OCI-LY3 (cell line): ENCODE measurements at regions not wholly inside any gene's neighbourhood (a gene's known extent, or its start where the extent isn't known, plus 50 kb on each side); places are given as distances from the start of the nearest gene placed in this dataset.

Experiments used
- H2AFZ ChIP-seq: fragments of 200-600, 300-600 bp; shearing (Covaris generic); 2 replicates; pipeline ENCODE4 v1.6.0; 2014; ENCODE audit warnings: antibody characterized with exemption, low read depth, low read length
- H3K27ac ChIP-seq: fragments of 200-600, 300-600 bp; sonication (generic); 2 replicates; pipeline ENCODE4 v1.5.1; 2014; ENCODE audit warnings: mild to moderate bottlenecking, low read length, moderate library complexity, mixed read lengths
- H3K27me3 ChIP-seq: fragments of 200-600, 300-600 bp; sonication (generic); 2 replicates; pipeline ENCODE4 v1.6.1; 2014; ENCODE audit warnings: low read depth, low read length, mixed read lengths
- H3K36me3 ChIP-seq: fragments of 200-600, 300-600 bp; sonication (generic); replicated peaks from 2 replicates; pipeline ENCODE3; 2014; ENCODE audit warnings: low read depth, low read length, mixed read lengths
- H3K4me1 ChIP-seq: fragments of 300-600, 200-600 bp; sonication (generic); 2 replicates; pipeline ENCODE4 v1.6.1; 2014; ENCODE audit warnings: low read length, mixed read lengths
- H3K4me2 ChIP-seq: fragments of 200-600, 300-600 bp; sonication (generic); 2 replicates; pipeline ENCODE4 v1.6.1; 2014; ENCODE audit warnings: low read length, mixed read lengths
- H3K4me3 ChIP-seq: fragments of 300-600, 200-600 bp; sonication (generic); 2 replicates; pipeline ENCODE4 v1.5.1; 2014; ENCODE audit warnings: antibody characterized with exemption, mild to moderate bottlenecking, low read length, moderate library complexity
- H3K79me2 ChIP-seq: fragments of 300-600, 200-600 bp; shearing (Covaris generic); 2 replicates; pipeline ENCODE4 v1.6.1; 2014; ENCODE audit warnings: mild to moderate bottlenecking, low read length, mixed read lengths
- H3K9ac ChIP-seq: fragments of 300-600, 200-600 bp; shearing (Covaris generic); 2 replicates; pipeline ENCODE4 v1.6.0; 2014; ENCODE audit warnings: mild to moderate bottlenecking, low read length, moderate library complexity
- H3K9me3 ChIP-seq: fragments of 200-600, 300-600 bp; shearing (Covaris generic); 2 replicates; pipeline ENCODE4 v1.6.1; 2014; ENCODE audit warnings: low read length, mixed read lengths; ENCODE audit not compliant: insufficient read depth
- H4K20me1 ChIP-seq: fragments of 200-600, 300-600 bp; sonication (generic); 2 replicates; pipeline ENCODE4 v1.6.1; 2016; ENCODE audit warnings: low read length, mixed read lengths; ENCODE audit not compliant: insufficient read depth
- EZH2phosphoT487 ChIP-seq: fragments of 200-600 bp; shearing (Covaris generic); IDR thresholded peaks from 2 replicates; pipeline ENCODE4 v1.6.1; 2018; ENCODE audit warnings: antibody characterized with exemption, mixed run types, low read depth
- TF ChIP-seq, protein P1 (sequence below): fragments of 200-600, 300-600 bp; sonication (generic); IDR thresholded peaks from 2 replicates; pipeline ENCODE4 v1.5.1; 2014; ENCODE audit warnings: antibody characterized with exemption, low read length, low read depth

DNA sequence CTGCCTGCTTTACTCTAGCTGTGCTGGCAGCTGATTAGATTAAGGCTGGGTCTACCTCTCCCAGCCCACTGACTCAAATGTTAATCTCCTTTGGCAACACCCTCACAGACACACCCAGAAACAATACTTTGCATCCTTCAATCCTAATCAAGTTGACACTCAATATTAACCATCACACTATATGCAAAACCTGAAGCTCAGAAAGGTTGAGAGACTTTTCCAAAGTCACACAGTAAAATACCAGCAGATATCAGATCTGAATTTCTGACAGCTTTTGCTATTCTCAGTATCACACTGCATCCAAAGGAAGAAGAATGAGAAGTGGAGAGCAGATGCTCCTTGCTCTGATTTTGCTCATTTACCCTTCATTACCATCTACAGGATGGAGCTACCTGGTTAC is 114.9 kb upstream of the RANBP3L start:
- H3K79me2 ChIP-seq, result no peaks in the 10 kb centered on the region
- H3K4me2 ChIP-seq, result no peak overlapping the region
- TF ChIP-seq EZH2phosphoT487, result no peak
- TF ChIP-seq, protein P1, sequence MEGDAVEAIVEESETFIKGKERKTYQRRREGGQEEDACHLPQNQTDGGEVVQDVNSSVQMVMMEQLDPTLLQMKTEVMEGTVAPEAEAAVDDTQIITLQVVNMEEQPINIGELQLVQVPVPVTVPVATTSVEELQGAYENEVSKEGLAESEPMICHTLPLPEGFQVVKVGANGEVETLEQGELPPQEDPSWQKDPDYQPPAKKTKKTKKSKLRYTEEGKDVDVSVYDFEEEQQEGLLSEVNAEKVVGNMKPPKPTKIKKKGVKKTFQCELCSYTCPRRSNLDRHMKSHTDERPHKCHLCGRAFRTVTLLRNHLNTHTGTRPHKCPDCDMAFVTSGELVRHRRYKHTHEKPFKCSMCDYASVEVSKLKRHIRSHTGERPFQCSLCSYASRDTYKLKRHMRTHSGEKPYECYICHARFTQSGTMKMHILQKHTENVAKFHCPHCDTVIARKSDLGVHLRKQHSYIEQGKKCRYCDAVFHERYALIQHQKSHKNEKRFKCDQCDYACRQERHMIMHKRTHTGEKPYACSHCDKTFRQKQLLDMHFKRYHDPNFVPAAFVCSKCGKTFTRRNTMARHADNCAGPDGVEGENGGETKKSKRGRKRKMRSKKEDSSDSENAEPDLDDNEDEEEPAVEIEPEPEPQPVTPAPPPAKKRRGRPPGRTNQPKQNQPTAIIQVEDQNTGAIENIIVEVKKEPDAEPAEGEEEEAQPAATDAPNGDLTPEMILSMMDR, result no peak
- H2AFZ ChIP-seq, result no peak overlapping the region
- no peak overlapping the region for H3K9ac ChIP-seq
- H3K36me3 ChIP-seq, result no peaks in the 10 kb centered on the region
- peaks cover 11% of the 10 kb centered on the region for H3K4me1 ChIP-seq
- no peak overlapping the region for H3K27ac ChIP-seq
- H4K20me1 ChIP-seq, result no peaks in the 10 kb centered on the region
- H3K27me3 ChIP-seq, result no peaks in the 10 kb centered on the region
- H3K4me3 ChIP-seq, result no peak overlapping the region
- H3K9me3 ChIP-seq, result no peaks in the 10 kb centered on the region

DNA sequence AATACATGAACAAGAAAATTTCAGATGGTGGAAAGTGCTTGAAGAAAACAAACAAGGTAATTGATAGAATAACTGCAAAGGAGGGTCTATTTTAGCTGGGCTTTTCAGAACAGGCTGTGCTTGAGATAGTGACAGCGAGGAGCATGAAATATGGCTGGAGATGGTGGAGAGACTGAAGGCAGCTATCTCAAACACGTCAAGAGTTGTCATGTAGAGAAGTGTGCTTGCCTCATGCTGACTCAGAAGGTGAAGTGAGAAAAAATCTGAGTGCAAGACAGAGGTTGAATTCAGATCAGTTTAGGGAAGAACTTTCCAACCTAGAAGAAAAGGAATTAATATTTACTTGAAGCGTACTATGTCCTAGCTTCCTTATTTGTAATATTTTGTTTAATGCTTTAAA is 115.5 kb upstream of the RANBP3L start:
- Histone ChIP-seq H3K79me2 (no peaks in the 10 kb centered on the region), H3K4me2 (peak overlapping the region; percentile 34), H4K20me1 (no peaks in the 10 kb centered on the region), H3K9me3 (no peaks in the 10 kb centered on the region), H3K36me3 (no peaks in the 10 kb centered on the region), H3K27me3 (no peaks in the 10 kb centered on the region), H3K9ac (no peak overlapping the region), H3K4me3 (no peak overlapping the region), H2AFZ (no peak overlapping the region), H3K4me1 (peaks cover 11% of the 10 kb centered on the region), H3K27ac (no peak overlapping the region)
- TF ChIP-seq, protein P1, result no peak
- TF ChIP-seq EZH2phosphoT487, result no peak

DNA sequence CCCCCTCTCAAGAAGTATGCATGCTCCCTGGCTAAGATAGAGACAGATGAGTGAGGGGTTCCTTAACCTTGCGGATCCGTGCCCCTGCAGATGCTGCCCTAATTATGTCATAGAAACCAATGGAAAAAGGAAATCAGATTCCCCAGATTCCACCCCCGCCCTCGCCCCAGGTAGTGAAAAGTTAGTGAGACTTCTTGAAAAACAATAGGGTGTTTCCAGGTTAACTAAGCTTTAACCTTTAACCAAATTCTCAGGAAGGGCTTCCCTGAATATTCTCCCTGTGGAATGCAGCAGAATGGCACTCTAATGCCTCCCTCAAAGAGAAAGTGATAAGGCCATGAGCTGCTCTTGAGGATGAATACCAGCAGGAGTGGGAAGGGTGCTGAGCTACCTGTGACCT is 116.0 kb upstream of the RANBP3L start:
- peaks cover 11% of the 10 kb centered on the region for H3K4me1 ChIP-seq
- H3K4me2 ChIP-seq, result peak overlapping the region; percentile 34
- no peak overlapping the region for H2AFZ ChIP-seq
- H3K79me2 ChIP-seq, result no peaks in the 10 kb centered on the region
- no peak overlapping the region for H3K9ac ChIP-seq
- no peaks in the 10 kb centered on the region for H4K20me1 ChIP-seq
- H3K4me3 ChIP-seq, result no peak overlapping the region
- no peaks in the 10 kb centered on the region for H3K9me3 ChIP-seq
- H3K27me3 ChIP-seq, result no peaks in the 10 kb centered on the region
- no peak overlapping the region for H3K27ac ChIP-seq
- TF ChIP-seq, protein P1, result no peak
- TF ChIP-seq EZH2phosphoT487, result no peak
- H3K36me3 ChIP-seq, result no peaks in the 10 kb centered on the region

DNA sequence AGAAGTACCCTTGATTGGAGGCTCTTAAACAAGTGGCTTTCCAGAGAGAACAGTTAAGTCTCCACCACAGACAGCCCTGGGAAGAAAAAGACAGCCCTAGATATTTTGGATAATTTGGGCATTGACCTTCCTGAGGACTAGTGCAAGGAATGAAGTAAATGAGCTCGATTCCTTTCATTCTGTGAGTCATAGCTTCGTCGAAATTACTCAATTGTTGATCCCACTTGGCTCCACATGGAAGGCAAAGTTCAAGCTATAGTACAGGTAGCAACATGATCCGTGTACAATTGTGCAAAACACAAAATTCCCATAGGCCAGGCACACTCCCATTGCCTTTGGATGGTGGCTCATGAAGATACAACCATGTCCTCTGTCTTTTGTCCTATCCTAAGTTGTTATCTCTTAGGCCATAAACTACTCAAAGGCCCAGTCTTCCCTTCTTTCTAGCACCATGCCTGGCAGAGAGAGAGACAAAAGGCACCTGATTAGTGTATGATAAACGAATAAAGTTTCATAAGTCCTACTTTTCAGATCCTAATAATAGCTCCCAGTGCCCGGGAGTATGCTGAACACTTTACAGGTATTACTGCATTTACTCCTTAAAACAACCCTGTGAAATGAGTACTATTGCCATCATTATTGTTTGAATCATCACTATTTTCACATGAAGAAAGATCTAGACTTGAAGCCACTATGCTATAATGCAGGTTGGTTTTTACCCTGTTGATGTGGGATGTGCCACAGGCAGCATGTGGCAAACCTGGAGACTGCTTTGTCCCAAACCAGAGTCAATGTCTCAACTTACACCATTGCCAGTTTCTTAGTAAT is 116.7 kb upstream of the RANBP3L start:
- no peaks in the 10 kb centered on the region for H3K79me2 ChIP-seq
- H2AFZ ChIP-seq, result no peak overlapping the region
- H3K4me2 ChIP-seq, result no peak overlapping the region
- H3K4me1 ChIP-seq, result peaks cover 11% of the 10 kb centered on the region
- no peak overlapping the region for H3K4me3 ChIP-seq
- H3K9me3 ChIP-seq, result no peaks in the 10 kb centered on the region
- H3K27me3 ChIP-seq, result no peaks in the 10 kb centered on the region
- no peak overlapping the region for H3K9ac ChIP-seq
- TF ChIP-seq, protein P1, result no peak
- no peak for TF ChIP-seq EZH2phosphoT487
- no peaks in the 10 kb centered on the region for H4K20me1 ChIP-seq
- no peaks in the 10 kb centered on the region for H3K36me3 ChIP-seq
- no peak overlapping the region for H3K27ac ChIP-seq
